Astrocyte (in vitro differentiated cells and primary cell): ENCODE measurements at regions not wholly inside any gene's neighbourhood (a gene's known extent, or its start where the extent isn't known, plus 50 kb on each side); places are given as distances from the start of the nearest gene placed in this dataset.

Source experiments
- EZH2 ChIP-seq: IDR thresholded peaks from 2 replicates; pipeline ENCODE4 v1.6.1; 2012; ENCODE audit warnings: mild to moderate bottlenecking, low read length, inconsistent platforms; ENCODE audit not compliant: insufficient read depth
- TF ChIP-seq, protein P1 (sequence below): IDR thresholded peaks from 2 replicates; pipeline ENCODE4 v1.5.1; 2011; ENCODE audit warnings: low read depth, mild to moderate bottlenecking, inconsistent platforms, low read length, moderate library complexity; ENCODE audit not compliant: insufficient read depth

DNA sequence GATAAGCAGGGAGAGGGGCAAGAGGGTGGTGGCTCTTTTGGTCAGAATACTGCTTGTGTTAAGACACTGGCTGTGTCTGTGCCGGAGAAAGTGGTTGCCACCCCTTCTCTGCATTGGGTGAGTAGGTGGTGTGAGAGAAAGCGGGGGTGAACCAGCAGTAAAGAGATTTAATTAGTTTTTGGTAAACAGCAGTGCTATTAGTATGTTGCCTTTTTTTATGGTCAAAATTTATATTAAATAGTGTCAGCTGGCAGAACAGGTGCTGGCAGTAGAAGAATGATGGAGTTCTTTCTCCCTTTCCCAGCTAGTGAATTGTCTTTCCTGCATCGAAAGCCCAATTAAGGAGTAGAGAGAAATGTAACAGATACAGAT lies 181.6 kb downstream of the LARP7 start:
- TF ChIP-seq, protein P1, sequence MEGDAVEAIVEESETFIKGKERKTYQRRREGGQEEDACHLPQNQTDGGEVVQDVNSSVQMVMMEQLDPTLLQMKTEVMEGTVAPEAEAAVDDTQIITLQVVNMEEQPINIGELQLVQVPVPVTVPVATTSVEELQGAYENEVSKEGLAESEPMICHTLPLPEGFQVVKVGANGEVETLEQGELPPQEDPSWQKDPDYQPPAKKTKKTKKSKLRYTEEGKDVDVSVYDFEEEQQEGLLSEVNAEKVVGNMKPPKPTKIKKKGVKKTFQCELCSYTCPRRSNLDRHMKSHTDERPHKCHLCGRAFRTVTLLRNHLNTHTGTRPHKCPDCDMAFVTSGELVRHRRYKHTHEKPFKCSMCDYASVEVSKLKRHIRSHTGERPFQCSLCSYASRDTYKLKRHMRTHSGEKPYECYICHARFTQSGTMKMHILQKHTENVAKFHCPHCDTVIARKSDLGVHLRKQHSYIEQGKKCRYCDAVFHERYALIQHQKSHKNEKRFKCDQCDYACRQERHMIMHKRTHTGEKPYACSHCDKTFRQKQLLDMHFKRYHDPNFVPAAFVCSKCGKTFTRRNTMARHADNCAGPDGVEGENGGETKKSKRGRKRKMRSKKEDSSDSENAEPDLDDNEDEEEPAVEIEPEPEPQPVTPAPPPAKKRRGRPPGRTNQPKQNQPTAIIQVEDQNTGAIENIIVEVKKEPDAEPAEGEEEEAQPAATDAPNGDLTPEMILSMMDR, result no peak
- TF ChIP-seq EZH2, result no peak
